ENCODE measurements at regions not wholly inside any gene's neighbourhood (a gene's known extent, or its start where the extent isn't known, plus 50 kb on each side); places are given as distances from the start of the nearest gene placed in this dataset.
"Not testable (repeated sequence)": the region's sequence is repeated elsewhere in the genome, so short reads cannot be mapped to it uniquely, and the experiment has no call there.

GRCh38 chr22:27317971-27318428 is 483.6 kb downstream of the MN1 start:
- whole genome bisulfite sequencing: 38% methylated on average over 15 of the region's 15 CpGs
- Histone ChIP-seq H3K4me3 (ENCODE audit: low read depth, low read length) (no peak overlapping the region), H3K36me3 (ENCODE audit: insufficient read depth) (no peaks in the 10 kb centered on the region), H3K27ac (ENCODE audit: low read depth) (no peak overlapping the region), H3K4me1 (ENCODE audit: insufficient read depth) (no peaks in the 10 kb centered on the region)
- DNase-seq (ENCODE audit: extremely low spot score): no peak

GRCh38 chr22:27318516-27318915 is 483.0 kb downstream of the MN1 start:
- H3K27ac ChIP-seq (ENCODE audit: low read depth): no peak overlapping the region
- H3K4me3 ChIP-seq (ENCODE audit: low read depth, low read length): no peak overlapping the region
- 27% methylated on average over 3 of the region's 3 CpGs for WGBS
- H3K36me3 ChIP-seq (ENCODE audit: insufficient read depth): no peaks in the 10 kb centered on the region
- DNase-seq (ENCODE audit: extremely low spot score): no peak
- no peaks in the 10 kb centered on the region for H3K4me1 ChIP-seq (ENCODE audit: insufficient read depth)

- Histone ChIP-seq H3K4me3 (ENCODE audit: low read depth, low read length) (no peak overlapping the region), H3K36me3 (ENCODE audit: insufficient read depth) (no peaks in the 10 kb centered on the region), H3K4me1 (ENCODE audit: insufficient read depth) (no peaks in the 10 kb centered on the region), H3K27ac (ENCODE audit: low read depth) (no peak overlapping the region)
- no peak for DNase-seq (ENCODE audit: extremely low spot score)
- 12% methylated on average over 15 of the region's 15 CpGs for WGBS
Observed at GRCh38 chr22:27323661-27324060, 477.9 kb downstream of the MN1 start.

- H3K4me1 ChIP-seq (ENCODE audit: insufficient read depth); H3K27ac ChIP-seq (ENCODE audit: low read depth); H3K36me3 ChIP-seq (ENCODE audit: insufficient read depth); DNase-seq (ENCODE audit: extremely low spot score); H3K4me3 ChIP-seq (ENCODE audit: low read depth, low read length): not testable (repeated sequence)
- 94% methylated on average over 1 of the region's 1 CpG for WGBS
Observed at GRCh38 chr22:27324908-27325307, 476.6 kb downstream of the MN1 start.

GRCh38 chr22:27327497-27327896 is 474.1 kb downstream of the MN1 start:
- 81% methylated on average over 4 of the region's 4 CpGs for WGBS
- H3K4me1 ChIP-seq (ENCODE audit: insufficient read depth): no peaks in the 10 kb centered on the region
- H3K4me3 ChIP-seq (ENCODE audit: low read depth, low read length): no peak overlapping the region
- no peak overlapping the region for H3K27ac ChIP-seq (ENCODE audit: low read depth)
- no peak for DNase-seq (ENCODE audit: extremely low spot score)
- no peaks in the 10 kb centered on the region for H3K36me3 ChIP-seq (ENCODE audit: insufficient read depth)

- Histone ChIP-seq H3K27ac (ENCODE audit: low read depth) (no peak overlapping the region), H3K36me3 (ENCODE audit: insufficient read depth) (no peaks in the 10 kb centered on the region), H3K4me3 (ENCODE audit: low read depth, low read length) (no peak overlapping the region), H3K4me1 (ENCODE audit: insufficient read depth) (no peaks in the 10 kb centered on the region)
- DNase-seq (ENCODE audit: extremely low spot score): no peak
- 84% methylated on average over 5 of the region's 5 CpGs for WGBS
Observed at GRCh38 chr22:27327981-27328721, 473.4 kb downstream of the MN1 start.

- Histone ChIP-seq H3K4me1 (ENCODE audit: insufficient read depth) (no peaks in the 10 kb centered on the region), H3K36me3 (ENCODE audit: insufficient read depth) (no peaks in the 10 kb centered on the region), H3K27ac (ENCODE audit: low read depth) (no peak overlapping the region), H3K4me3 (ENCODE audit: low read depth, low read length) (no peak overlapping the region)
- WGBS: 19% methylated on average over 13 of the region's 13 CpGs
- DNase-seq (ENCODE audit: extremely low spot score): no peak
Observed at GRCh38 chr22:27329131-27329850, 472.3 kb downstream of the MN1 start.

- Histone ChIP-seq H3K4me3 (ENCODE audit: low read depth, low read length) (no peak overlapping the region), H3K27ac (ENCODE audit: low read depth) (no peak overlapping the region), H3K4me1 (ENCODE audit: insufficient read depth) (no peaks in the 10 kb centered on the region), H3K36me3 (ENCODE audit: insufficient read depth) (no peaks in the 10 kb centered on the region)
- DNase-seq (ENCODE audit: extremely low spot score): no peak
- WGBS: 65% methylated on average over 3 of the region's 3 CpGs
Observed at GRCh38 chr22:27329966-27330645, 471.4 kb downstream of the MN1 start.

- Histone ChIP-seq H3K27ac (ENCODE audit: low read depth) (no peak overlapping the region), H3K4me1 (ENCODE audit: insufficient read depth) (no peaks in the 10 kb centered on the region), H3K4me3 (ENCODE audit: low read depth, low read length) (no peak overlapping the region), H3K36me3 (ENCODE audit: insufficient read depth) (no peaks in the 10 kb centered on the region)
- DNase-seq (ENCODE audit: extremely low spot score): no peak
- WGBS: 22% methylated on average over 16 of the region's 16 CpGs
Observed at GRCh38 chr22:27331526-27332281, 469.9 kb downstream of the MN1 start.

- Histone ChIP-seq H3K27ac (ENCODE audit: low read depth) (no peak overlapping the region), H3K36me3 (ENCODE audit: insufficient read depth) (no peaks in the 10 kb centered on the region), H3K4me3 (ENCODE audit: low read depth, low read length) (no peak overlapping the region), H3K4me1 (ENCODE audit: insufficient read depth) (no peaks in the 10 kb centered on the region)
- 57% methylated on average over 3 of the region's 3 CpGs for WGBS
- no peak for DNase-seq (ENCODE audit: extremely low spot score)
Observed at GRCh38 chr22:27335102-27335660, 466.4 kb downstream of the MN1 start.

- DNase-seq (ENCODE audit: extremely low spot score): no peak
- H3K27ac ChIP-seq (ENCODE audit: low read depth): no peak overlapping the region
- H3K4me1 ChIP-seq (ENCODE audit: insufficient read depth): no peaks in the 10 kb centered on the region
- H3K4me3 ChIP-seq (ENCODE audit: low read depth, low read length): no peak overlapping the region
- 68% methylated on average over 10 of the region's 10 CpGs for WGBS
- H3K36me3 ChIP-seq (ENCODE audit: insufficient read depth): no peaks in the 10 kb centered on the region
Observed at GRCh38 chr22:27336151-27337090, 465.1 kb downstream of the MN1 start.

- no peak overlapping the region for H3K4me3 ChIP-seq (ENCODE audit: low read depth, low read length)
- no peaks in the 10 kb centered on the region for H3K4me1 ChIP-seq (ENCODE audit: insufficient read depth)
- H3K36me3 ChIP-seq (ENCODE audit: insufficient read depth): no peaks in the 10 kb centered on the region
- H3K27ac ChIP-seq (ENCODE audit: low read depth): no peak overlapping the region
- 93% methylated on average over 2 of the region's 2 CpGs for WGBS
- no peak for DNase-seq (ENCODE audit: extremely low spot score)
Observed at GRCh38 chr22:27337676-27338075, 463.9 kb downstream of the MN1 start.
